ENCODE measurements at regions not wholly inside any gene's neighbourhood (a gene's known extent, or its start where the extent isn't known, plus 50 kb on each side); places are given as distances from the start of the nearest gene placed in this dataset.

GRCh38 chr19:30802424-30803013, 430.3 kb downstream of the ZNF536 start:
- ChIA-PET CTCF (no interaction called here), POLR2A (no interaction called here)
- TF ChIP-seq SUZ12 (IDR thresholded peaks at IDR 0.05) (no peak), ARNT (IDR thresholded peaks at IDR 0.05) (no peak), FOXM1 (IDR thresholded peaks at IDR 0.05; ENCODE audit: borderline replicate concordance) (no peak), L3MBTL2 (conservative IDR thresholded peaks at IDR 0.05) (no peak), FOXK2 (IDR thresholded peaks at IDR 0.05) (no peak), FOXA1 (IDR thresholded peaks at IDR 0.05) (no peak), BHLHE40 (IDR thresholded peaks at IDR 0.05; ENCODE audit: borderline replicate concordance) (no peak), NFRKB (IDR thresholded peaks at IDR 0.05) (no peak), HDGF (IDR thresholded peaks at IDR 0.05; ENCODE audit: borderline replicate concordance) (no peak), LEF1 (IDR thresholded peaks at IDR 0.05; ENCODE audit: borderline replicate concordance) (no peak), SP1 (IDR thresholded peaks at IDR 0.05) (no peak), ZNF384 (IDR thresholded peaks at IDR 0.05) (no peak), CTBP1 (IDR thresholded peaks at IDR 0.05; ENCODE audit: borderline replicate concordance) (no peak), TARDBP (IDR thresholded peaks at IDR 0.05) (no peak), ELF4 (IDR thresholded peaks at IDR 0.05) (no peak)
- TF ChIP-seq, protein P1, sequence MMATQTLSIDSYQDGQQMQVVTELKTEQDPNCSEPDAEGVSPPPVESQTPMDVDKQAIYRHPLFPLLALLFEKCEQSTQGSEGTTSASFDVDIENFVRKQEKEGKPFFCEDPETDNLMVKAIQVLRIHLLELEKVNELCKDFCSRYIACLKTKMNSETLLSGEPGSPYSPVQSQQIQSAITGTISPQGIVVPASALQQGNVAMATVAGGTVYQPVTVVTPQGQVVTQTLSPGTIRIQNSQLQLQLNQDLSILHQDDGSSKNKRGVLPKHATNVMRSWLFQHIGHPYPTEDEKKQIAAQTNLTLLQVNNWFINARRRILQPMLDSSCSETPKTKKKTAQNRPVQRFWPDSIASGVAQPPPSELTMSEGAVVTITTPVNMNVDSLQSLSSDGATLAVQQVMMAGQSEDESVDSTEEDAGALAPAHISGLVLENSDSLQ (IDR thresholded peaks at IDR 0.05), result no peak
- DNase-seq (ENCODE audit: extremely low spot score), result no peak

- peak; percentile 81 for DNase-seq (ENCODE audit: extremely low spot score)
- ChIA-PET POLR2A (no interaction called here), CTCF (interaction anchor here (0.6 to 1.3 kb wide), 7 partner anchors 12 to 584 kb away, joined by 3 to 11 read pairs (median 4); no protein-coding TSS in a partner anchor)
- TF ChIP-seq, protein P1 (IDR thresholded peaks at IDR 0.05), result no peak
- TF ChIP-seq SUZ12 (IDR thresholded peaks at IDR 0.05), result no peak
- TF ChIP-seq L3MBTL2 (conservative IDR thresholded peaks at IDR 0.05), result no peak
- TF ChIP-seq ARNT (IDR thresholded peaks at IDR 0.05), result no peak
- no peak for TF ChIP-seq LEF1 (IDR thresholded peaks at IDR 0.05; ENCODE audit: borderline replicate concordance)
- no peak for TF ChIP-seq BHLHE40 (IDR thresholded peaks at IDR 0.05; ENCODE audit: borderline replicate concordance)
- no peak for TF ChIP-seq FOXM1 (IDR thresholded peaks at IDR 0.05; ENCODE audit: borderline replicate concordance)
- no peak for TF ChIP-seq HDGF (IDR thresholded peaks at IDR 0.05; ENCODE audit: borderline replicate concordance)
- TF ChIP-seq SP1 (IDR thresholded peaks at IDR 0.05), result no peak
- TF ChIP-seq ZNF384 (IDR thresholded peaks at IDR 0.05), result no peak
- no peak for TF ChIP-seq NFRKB (IDR thresholded peaks at IDR 0.05)
- no peak for TF ChIP-seq FOXK2 (IDR thresholded peaks at IDR 0.05)
- no peak for TF ChIP-seq TARDBP (IDR thresholded peaks at IDR 0.05)
- TF ChIP-seq ELF4 (IDR thresholded peaks at IDR 0.05), result no peak
- TF ChIP-seq FOXA1 (IDR thresholded peaks at IDR 0.05), result no peak
- no peak for TF ChIP-seq CTBP1 (IDR thresholded peaks at IDR 0.05; ENCODE audit: borderline replicate concordance)
Observed at GRCh38 chr19:30799865-30800755, 427.9 kb downstream of the ZNF536 start.

DNA sequence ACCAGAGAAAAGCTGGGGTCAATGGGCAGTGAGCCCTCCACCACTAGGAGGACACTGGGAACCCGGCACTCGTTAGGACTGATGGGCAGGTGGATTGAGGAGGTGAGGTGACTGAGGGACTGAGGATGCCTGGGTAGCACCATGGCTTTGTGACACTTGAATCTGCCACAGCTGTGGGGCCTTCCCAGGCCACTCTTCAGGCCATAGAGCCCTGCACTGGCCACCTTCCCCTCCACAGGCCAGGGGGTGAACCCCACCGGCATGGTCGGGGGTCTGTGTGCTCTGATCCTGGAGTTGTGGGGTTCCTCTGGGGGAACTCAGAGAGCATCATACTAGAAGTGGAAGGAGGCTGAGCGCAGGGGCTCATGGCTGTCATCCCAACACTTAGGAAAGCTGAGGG, 423.5 kb downstream of the ZNF536 start:
- CTCF ChIA-PET, result no interaction called here
- TF ChIP-seq LEF1 (IDR thresholded peaks at IDR 0.05; ENCODE audit: borderline replicate concordance) (no peak), FOXA1 (IDR thresholded peaks at IDR 0.05) (no peak), HDGF (IDR thresholded peaks at IDR 0.05; ENCODE audit: borderline replicate concordance) (no peak)
- POLR2A ChIA-PET, result no interaction called here
- DNase-seq (ENCODE audit: extremely low spot score), result no peak

DNA sequence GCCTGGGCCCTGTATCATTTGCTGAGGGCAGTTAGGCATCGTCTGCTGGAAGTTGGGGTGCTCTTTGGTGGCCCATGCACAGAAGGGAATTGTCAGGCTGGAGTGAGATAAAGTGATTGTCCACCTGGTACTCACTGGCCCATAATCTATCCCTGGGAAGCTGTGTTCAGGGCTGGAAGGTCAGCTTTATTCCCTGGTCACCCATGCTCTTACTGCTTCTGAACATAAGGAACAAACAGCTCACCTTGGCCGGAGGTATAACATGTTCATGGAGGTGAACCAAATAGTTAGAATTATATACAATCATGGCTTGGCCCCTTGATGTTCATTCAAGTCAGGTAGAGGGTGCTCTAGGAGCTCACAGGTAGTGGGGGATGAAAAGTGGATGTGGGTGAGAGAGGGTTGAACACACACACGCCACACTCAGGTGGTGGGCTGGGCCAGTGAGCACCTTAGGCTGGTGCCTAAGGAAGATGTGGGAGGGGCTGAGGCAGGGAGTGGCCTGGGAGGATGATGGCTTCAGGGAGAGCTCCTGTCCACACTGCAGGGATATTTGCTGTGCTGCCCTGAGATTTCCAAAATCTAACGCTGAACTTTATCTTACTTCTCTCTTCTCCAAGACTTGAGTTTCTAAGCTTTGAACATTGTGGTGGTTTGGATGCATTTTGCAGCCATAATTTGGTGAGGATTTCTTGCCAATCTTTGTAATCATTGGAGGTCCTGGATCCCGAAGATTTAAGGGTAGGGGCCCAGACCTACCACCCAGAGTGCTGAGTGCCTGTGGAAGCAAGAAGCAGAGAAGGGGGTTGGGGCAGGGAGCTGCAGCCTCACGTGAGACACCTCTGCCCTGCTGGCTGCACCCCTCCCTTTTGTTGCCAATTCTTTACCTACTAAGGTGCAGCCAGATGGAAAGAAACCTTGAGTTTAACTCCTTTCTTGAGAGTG, 420.6 kb downstream of the ZNF536 start:
- ChIA-PET POLR2A (no interaction called here), CTCF (interaction anchor here (2.7 kb wide), 1 partner anchor 9 kb away, joined by 7 read pairs; no protein-coding TSS in a partner anchor)
- TF ChIP-seq HDGF (IDR thresholded peaks at IDR 0.05; ENCODE audit: borderline replicate concordance) (no peak), FOXK2 (IDR thresholded peaks at IDR 0.05) (no peak), L3MBTL2 (conservative IDR thresholded peaks at IDR 0.05) (no peak), ZNF384 (IDR thresholded peaks at IDR 0.05) (no peak), ARNT (IDR thresholded peaks at IDR 0.05) (no peak), CTBP1 (IDR thresholded peaks at IDR 0.05; ENCODE audit: borderline replicate concordance) (no peak), LEF1 (IDR thresholded peaks at IDR 0.05; ENCODE audit: borderline replicate concordance) (no peak), ELF4 (IDR thresholded peaks at IDR 0.05) (no peak), FOXA1 (IDR thresholded peaks at IDR 0.05) (no peak), SUZ12 (IDR thresholded peaks at IDR 0.05) (no peak), SP1 (IDR thresholded peaks at IDR 0.05) (no peak), NFRKB (IDR thresholded peaks at IDR 0.05) (no peak), TARDBP (IDR thresholded peaks at IDR 0.05) (no peak)
- DNase-seq (ENCODE audit: extremely low spot score), result no peak

DNA sequence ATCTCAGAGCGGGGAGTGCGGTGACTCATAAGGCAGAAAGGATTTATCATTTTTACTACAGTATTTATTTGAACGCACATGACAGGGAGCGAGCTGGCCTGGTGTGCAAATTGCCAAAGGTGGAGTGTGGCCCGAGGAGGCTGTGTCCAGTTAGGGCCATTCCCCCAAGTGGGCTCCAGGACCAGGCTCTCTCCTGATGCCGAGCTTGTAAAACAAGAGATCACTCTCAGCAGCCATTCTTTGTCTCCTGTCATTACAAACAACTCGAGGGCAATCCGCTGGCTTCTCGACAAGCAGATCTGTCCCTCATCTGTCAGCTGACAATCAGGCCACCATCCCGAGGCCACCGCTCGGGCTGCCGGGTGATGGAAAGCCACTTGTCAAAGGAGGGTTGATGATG, 418.9 kb downstream of the ZNF536 start:
- CTCF ChIA-PET, result no interaction called here

More for the DNA sequence above, 418.9 kb downstream of the ZNF536 start:
- POLR2A ChIA-PET, result no interaction called here
- TF ChIP-seq LEF1 (IDR thresholded peaks at IDR 0.05; ENCODE audit: borderline replicate concordance), result no peak
- TF ChIP-seq, protein P1 (IDR thresholded peaks at IDR 0.05), result peak; percentile 34
- DNase-seq (ENCODE audit: extremely low spot score), result no peak

All from HEK293T (cell line).